HK-2 (cell line): ENCODE measurements at regions not wholly inside any gene's neighbourhood (a gene's known extent, or its start where the extent isn't known, plus 50 kb on each side); places are given as distances from the start of the nearest gene placed in this dataset.
"Not testable (repeated sequence)": the region's sequence is repeated elsewhere in the genome, so short reads cannot be mapped to it uniquely, and the experiment has no call there.

ENCODE experiments used
- DNase-seq: peaks from one replicate; pipeline ENCODE4 v3.0.0-alpha.2; 2018; ENCODE audit not compliant: unreplicated experiment

- no peak for DNase-seq
These were observed 181.9 kb upstream of the HAAO start for GRCh38 chr2:42974169-42974720.

GRCh38 chr2:42973726-42974125 lies 181.3 kb upstream of the HAAO start:
- DNase-seq, result no peak

GRCh38 chr2:42972933-42973516 lies 180.6 kb upstream of the HAAO start:
- DNase-seq, result not testable (repeated sequence)

- DNase-seq, result no peak
These were observed 179.8 kb upstream of the HAAO start for GRCh38 chr2:42971947-42972736.

DNA sequence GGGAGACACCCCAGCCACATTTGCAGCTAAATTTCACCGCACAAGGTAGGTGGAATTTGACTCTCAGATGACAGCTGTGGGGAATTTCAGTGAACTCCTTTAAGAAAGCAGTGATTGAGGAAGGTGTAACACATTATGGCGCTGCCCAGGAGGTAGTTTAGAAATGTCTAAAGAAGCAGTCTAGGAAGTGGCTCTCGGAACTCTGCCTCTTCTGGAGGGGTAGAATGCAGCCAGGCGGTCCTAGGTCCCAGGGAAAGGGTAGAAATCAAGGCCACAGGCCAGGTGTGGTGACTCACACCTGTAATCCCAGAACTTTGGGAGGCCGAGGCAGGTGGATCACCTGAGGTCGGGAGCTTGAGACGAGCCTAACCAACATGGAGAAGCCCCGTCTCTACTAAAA lies 179.0 kb upstream of the HAAO start:
- no peak for DNase-seq

GRCh38 chr2:42970151-42970550 lies 177.8 kb upstream of the HAAO start:
- no peak for DNase-seq

GRCh38 chr2:42969231-42970150 lies 177.1 kb upstream of the HAAO start:
- no peak for DNase-seq

DNA sequence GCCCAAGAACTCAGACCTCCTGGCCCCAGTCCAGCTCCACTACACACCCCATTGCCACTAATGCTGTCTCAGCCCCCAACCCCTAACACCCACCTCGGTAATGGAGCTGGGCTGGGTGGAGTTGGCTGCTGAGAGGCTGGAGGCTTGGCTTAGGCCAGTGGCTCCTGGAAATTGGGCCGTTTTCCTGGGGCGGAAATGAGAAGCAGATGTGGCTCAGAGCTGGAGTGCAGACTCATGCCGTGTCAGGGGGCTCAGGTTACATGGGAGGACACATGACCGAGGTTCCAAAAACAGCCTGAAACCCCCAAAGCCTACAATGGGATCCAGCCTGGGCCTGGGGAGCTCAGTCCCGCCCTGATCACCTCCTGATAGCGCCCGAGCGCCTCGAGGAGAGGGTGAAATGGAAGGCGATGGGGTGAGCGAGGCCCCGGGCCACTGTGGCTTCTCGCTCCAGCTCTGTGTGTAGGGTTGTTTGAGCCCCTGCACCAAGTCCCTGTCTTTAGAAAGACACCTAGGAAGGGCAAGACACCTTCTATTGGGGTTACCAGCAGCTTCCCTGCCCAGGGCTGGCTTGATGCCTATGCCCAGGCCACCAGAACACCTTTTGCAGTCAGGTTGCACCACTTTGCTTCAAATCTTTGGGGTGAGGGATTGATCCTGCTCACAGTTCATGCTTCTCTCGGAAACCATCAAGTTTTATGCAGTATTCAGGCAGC lies 175.7 kb upstream of the HAAO start:
- no peak for DNase-seq

DNA sequence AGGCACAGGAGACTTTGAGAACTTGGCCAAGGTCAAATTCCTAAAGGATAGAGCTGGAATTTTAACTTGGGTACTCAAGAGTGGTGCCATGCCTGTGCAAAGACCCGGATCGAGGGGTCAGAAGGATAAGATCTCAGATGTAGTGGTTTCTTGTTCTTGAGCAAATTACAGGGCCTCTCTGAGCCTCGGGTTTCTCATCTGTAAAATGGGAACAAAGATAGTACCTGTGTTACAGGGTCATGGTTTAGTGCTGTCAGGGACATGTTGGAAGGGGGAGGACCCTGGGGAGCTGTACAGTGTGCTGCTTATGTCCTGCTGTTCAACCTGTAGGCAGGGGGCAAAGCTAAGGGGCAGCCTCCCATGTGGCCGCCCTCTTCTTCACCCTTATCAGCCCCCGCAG lies 173.5 kb upstream of the HAAO start:
- DNase-seq, result no peak

DNA sequence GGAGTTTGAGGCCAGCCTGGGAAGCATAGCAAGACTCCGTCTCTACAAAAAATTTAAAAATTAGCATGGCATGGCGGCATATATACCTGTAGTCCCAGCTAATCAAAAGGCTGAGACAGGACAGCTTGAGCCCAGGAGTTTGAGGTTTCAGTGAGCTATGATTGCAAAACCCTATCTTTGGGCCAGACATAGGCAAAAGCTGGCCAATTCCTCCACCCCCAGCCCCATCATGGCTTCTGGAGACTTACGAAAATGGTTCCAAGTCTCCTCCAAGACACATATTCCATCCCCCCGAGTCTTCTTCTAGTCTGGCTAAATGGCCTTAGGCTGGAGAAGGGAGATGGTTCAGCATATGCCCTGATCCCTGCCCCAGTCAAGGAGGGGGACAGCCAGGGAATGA lies 172.8 kb upstream of the HAAO start:
- DNase-seq, result no peak

GRCh38 chr2:42964439-42965083 lies 172.2 kb upstream of the HAAO start:
- DNase-seq, result peak; percentile 79

DNA sequence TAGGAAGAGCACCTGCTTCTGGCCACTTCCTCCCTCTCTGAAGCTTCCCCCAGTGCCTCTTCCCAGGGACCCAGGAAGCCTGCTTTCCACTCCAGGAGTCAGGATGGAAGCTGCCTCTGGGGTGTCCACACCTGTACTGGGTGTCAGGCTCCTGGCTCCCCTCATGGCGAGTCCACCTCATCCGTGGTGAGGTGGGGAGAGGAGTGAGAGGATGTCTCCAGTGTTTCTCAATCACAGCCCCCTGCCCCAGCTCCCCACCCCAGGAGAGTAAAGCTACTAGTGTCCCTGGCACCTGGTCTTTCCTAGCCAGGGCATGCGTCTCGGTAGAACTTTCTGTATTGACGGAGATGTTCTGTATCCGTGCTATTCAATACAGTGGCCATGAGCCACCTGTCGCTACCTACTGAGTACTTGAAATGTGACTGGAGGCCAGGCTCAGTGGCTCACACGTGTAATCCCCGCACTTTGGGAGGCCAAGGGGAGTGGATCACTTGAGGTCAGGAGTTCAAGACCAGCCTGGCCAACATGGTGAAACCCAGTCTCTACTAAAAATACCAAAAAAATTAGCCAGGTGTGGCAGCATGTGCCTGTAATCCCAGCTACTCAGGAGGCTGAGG lies 171.2 kb upstream of the HAAO start:
- no peak for DNase-seq

DNA sequence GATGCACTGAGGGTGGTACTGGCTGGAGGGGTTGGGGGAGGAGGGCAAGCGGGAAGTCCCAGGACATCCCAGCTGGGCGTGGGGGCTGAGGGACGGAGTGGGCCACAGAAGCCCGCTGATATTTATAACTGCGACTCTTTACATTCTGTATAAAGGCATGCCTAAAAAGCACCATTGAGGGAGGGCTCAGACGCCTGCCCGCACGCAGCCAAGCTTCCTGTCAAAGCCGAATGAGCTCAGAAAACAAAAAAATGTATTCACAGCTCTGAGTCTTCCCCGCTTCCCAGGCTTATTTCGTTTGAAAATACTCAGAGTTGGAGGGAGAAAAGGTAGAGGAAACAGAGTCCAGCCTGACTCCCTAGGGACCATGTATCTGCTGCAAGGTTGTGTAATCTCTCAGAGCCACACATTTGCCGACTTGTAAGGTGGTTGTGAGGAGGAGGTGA lies 170.1 kb upstream of the HAAO start:
- DNase-seq, result no peak

DNA sequence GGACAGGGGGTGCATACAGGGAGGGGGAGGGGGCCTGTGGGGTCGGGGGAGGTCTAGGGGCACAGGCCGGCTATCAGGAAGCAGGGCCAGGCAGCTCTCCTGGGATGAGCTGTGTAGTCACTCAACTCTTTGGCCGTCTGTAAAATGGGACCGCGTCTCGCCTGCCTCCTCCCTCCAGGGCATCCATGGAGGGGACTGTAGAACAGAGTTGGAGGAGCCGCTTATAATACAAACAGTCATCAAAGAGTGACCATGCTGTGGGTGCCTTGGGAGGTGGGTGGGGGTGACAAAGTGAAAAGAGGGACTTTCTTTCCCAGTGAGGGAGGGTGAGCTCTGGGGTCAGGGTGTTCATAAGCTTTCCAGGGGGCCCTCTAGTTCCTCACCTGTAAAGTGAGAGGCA lies 169.6 kb upstream of the HAAO start:
- DNase-seq, result no peak

DNA sequence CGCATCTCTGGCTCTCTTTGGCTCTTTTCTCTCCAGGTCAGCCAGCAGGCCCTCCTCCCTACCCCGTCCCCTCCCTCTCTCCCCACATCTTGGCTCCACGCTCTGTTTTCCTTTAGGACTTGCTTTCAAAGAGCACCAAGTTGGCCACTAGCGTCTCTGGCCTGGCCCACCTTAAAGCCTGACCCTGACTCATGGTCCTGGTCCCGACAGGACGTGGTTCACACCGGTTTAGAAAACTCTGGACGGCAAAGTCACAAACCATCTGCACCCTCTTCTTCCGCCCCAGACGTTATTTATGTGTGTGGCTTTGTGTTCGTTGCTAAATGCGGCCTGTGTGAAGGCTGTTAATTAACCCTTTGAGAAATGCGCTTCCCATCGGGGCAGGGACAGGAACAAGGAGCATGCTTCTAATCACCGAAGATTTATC lies 169.0 kb upstream of the HAAO start:
- no peak for DNase-seq

- DNase-seq, result no peak
These were observed 168.4 kb upstream of the HAAO start for GRCh38 chr2:42960842-42961180.

GRCh38 chr2:42960002-42960841 lies 167.8 kb upstream of the HAAO start:
- DNase-seq, result no peak

DNA sequence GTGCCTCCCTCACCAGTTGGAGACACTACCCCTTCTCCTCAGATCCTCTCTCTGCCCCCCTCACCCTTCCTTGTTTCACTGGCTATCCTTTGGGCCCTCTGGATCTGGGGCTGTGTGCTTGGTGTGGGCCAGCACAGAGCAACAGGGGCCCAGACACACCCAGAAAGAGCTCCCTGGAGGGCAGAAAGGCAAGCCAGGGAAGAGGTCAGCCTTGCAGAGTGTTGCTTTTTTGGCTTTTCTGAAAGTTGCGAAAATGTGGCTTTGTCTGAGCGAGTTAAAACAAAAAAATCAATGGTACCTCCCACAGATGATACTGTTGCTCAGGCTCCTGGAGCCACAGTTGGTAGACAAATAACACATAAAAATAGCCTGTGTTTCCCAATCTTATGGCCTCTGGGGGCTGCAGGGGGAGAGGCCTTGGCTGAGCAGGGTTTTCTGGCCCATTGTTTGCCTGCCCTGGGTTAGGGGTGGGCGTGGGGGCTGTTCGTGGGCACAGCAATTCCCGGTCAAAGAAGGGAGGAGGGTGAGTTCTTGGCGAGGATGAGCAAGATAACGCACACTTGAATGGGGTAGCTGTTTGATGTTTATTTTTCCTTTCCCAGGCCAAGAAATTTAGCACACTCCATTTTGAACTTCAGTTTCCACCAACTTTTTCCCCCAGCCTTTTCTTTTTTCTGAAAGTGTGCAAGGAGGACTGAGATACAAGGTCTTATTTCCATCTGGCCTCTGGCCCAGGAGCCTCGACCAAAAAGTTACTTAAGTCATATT lies 167.0 kb upstream of the HAAO start:
- DNase-seq, result no peak

- DNase-seq, result no peak
These were observed 166.4 kb upstream of the HAAO start for GRCh38 chr2:42958741-42959233.
